ENCODE measurements at regions not wholly inside any gene's neighbourhood (a gene's known extent, or its start where the extent isn't known, plus 50 kb on each side); places are given as distances from the start of the nearest gene placed in this dataset.

GRCh38 chr13:104442536-104442935 lies 1376.3 kb upstream of the SLC10A2 start:
- no peak for DNase-seq

- no peak for DNase-seq
Measured at GRCh38 chr13:104436555-104436954, 1370.3 kb upstream of the SLC10A2 start.

- no peak for DNase-seq
Measured at GRCh38 chr13:104431895-104432294, 1365.7 kb upstream of the SLC10A2 start.

- no peak for DNase-seq
Measured at GRCh38 chr13:104426435-104426834, 1360.2 kb upstream of the SLC10A2 start.

- DNase-seq: no peak
Measured at GRCh38 chr13:104422668-104423067, 1356.5 kb upstream of the SLC10A2 start.

GRCh38 chr13:104416973-104417372 lies 1350.8 kb upstream of the SLC10A2 start:
- DNase-seq: no peak

- DNase-seq: no peak
Measured at GRCh38 chr13:104414771-104415170, 1348.6 kb upstream of the SLC10A2 start.

- DNase-seq: no peak
Measured at GRCh38 chr13:104414181-104414580, 1348.0 kb upstream of the SLC10A2 start.

GRCh38 chr13:104411141-104411765 lies 1345.0 kb upstream of the SLC10A2 start:
- no peak for DNase-seq

GRCh38 chr13:104408733-104409132 lies 1342.5 kb upstream of the SLC10A2 start:
- no peak for DNase-seq

- DNase-seq: no peak
Measured at GRCh38 chr13:104404325-104404724, 1338.1 kb upstream of the SLC10A2 start.

- DNase-seq: no peak
Measured at GRCh38 chr13:104389691-104390090, 1323.5 kb upstream of the SLC10A2 start.

- DNase-seq: no peak
Measured at GRCh38 chr13:104387510-104387909, 1321.3 kb upstream of the SLC10A2 start.

- no peak for DNase-seq
Measured at GRCh38 chr13:104385404-104385803, 1319.2 kb upstream of the SLC10A2 start.

- no peak for DNase-seq
Measured at GRCh38 chr13:104382951-104383350, 1316.7 kb upstream of the SLC10A2 start.

GRCh38 chr13:104376588-104376987 lies 1310.4 kb upstream of the SLC10A2 start:
- no peak for DNase-seq

GRCh38 chr13:104375614-104376013 lies 1309.4 kb upstream of the SLC10A2 start:
- DNase-seq: no peak

GRCh38 chr13:104372095-104372655 lies 1306.0 kb upstream of the SLC10A2 start:
- no peak for DNase-seq

- DNase-seq: no peak
Measured at GRCh38 chr13:104365430-104365829, 1299.2 kb upstream of the SLC10A2 start.

- no peak for DNase-seq
Measured at GRCh38 chr13:104357672-104358354, 1291.6 kb upstream of the SLC10A2 start.

- DNase-seq: no peak
Measured at GRCh38 chr13:104357174-104357573, 1291.0 kb upstream of the SLC10A2 start.

GRCh38 chr13:104355041-104355670 lies 1288.9 kb upstream of the SLC10A2 start:
- no peak for DNase-seq

GRCh38 chr13:104327211-104327610 lies 1261.0 kb upstream of the SLC10A2 start:
- no peak for DNase-seq

- DNase-seq: no peak
Measured at GRCh38 chr13:104326523-104326922, 1260.3 kb upstream of the SLC10A2 start.

All from NCI-H446 treated with DMSO at 0.1 percent for 48 hours (cell line).